ENCODE measurements at regions not wholly inside any gene's neighbourhood (a gene's known extent, or its start where the extent isn't known, plus 50 kb on each side); places are given as distances from the start of the nearest gene placed in this dataset.

- POLR2A ChIA-PET: no interaction called here
- CTCF ChIA-PET: no interaction called here
- no peaks in the 10 kb centered on the region for H3K4me1 ChIP-seq
- H3K4me3 Mint-ChIP-seq (ENCODE audit: unreplicated experiment): no peak overlapping the region
- H3K27me3 Mint-ChIP-seq (ENCODE audit: insufficient read depth, unreplicated experiment): no peaks in the 10 kb centered on the region
- no peak overlapping the region for H3K4me3 ChIP-seq (ENCODE audit: low read depth, low read length)
- TF ChIP-seq CTCF (IDR thresholded peaks at IDR 0.05; ENCODE audit: insufficient read depth in 1 of 2, low read depth in 1 of 2, low read length in 1 of 2, severe bottlenecking in 1 of 2, unreplicated experiment in 1 of 2): no peak
- intact Hi-C loops (cut with micrococcal nuclease; ENCODE audit: unreplicated experiment): no loop called here
- H3K27ac Mint-ChIP-seq (ENCODE audit: unreplicated experiment): no peak overlapping the region
- DNase-seq: no peak
- BruUV-seq (replicated peaks): no TSS peak
- H3K36me3 ChIP-seq (ENCODE audit: control insufficient read depth, insufficient read depth, low read length): no peaks in the 10 kb centered on the region
- no peaks in the 10 kb centered on the region for H3K36me3 Mint-ChIP-seq (ENCODE audit: insufficient read depth, unreplicated experiment)
- no peaks in the 10 kb centered on the region for H3K27me3 ChIP-seq (replicated peaks; ENCODE audit: control insufficient read depth, insufficient read depth, low read length)
- H3K4me1 Mint-ChIP-seq (ENCODE audit: low read depth, unreplicated experiment): no peaks in the 10 kb centered on the region
- H3K9me3 ChIP-seq: no peaks in the 10 kb centered on the region
- peaks cover 11% of the 10 kb centered on the region for H3K9me3 Mint-ChIP-seq (ENCODE audit: unreplicated experiment)
Measured at GRCh38 chr12:25806271-25806670, 152.2 kb upstream of the RASSF8 start.

- H3K9me3 ChIP-seq: no peaks in the 10 kb centered on the region
- no peak overlapping the region for H3K4me3 ChIP-seq (ENCODE audit: low read depth, low read length)
- ChIA-PET POLR2A (no interaction called here), CTCF (no interaction called here)
- Mint-ChIP-seq H3K36me3 (ENCODE audit: insufficient read depth, unreplicated experiment) (no peaks in the 10 kb centered on the region), H3K4me1 (ENCODE audit: low read depth, unreplicated experiment) (no peaks in the 10 kb centered on the region), H3K27ac (ENCODE audit: unreplicated experiment) (no peak overlapping the region), H3K4me3 (ENCODE audit: unreplicated experiment) (no peak overlapping the region), H3K27me3 (ENCODE audit: insufficient read depth, unreplicated experiment) (no peaks in the 10 kb centered on the region), H3K9me3 (ENCODE audit: unreplicated experiment) (peaks cover 11% of the 10 kb centered on the region)
- TF ChIP-seq CTCF (IDR thresholded peaks at IDR 0.05; ENCODE audit: insufficient read depth in 1 of 2, low read depth in 1 of 2, low read length in 1 of 2, severe bottlenecking in 1 of 2, unreplicated experiment in 1 of 2): no peak
- intact Hi-C loops (cut with micrococcal nuclease; ENCODE audit: unreplicated experiment): no loop called here
- BruUV-seq (replicated peaks): no TSS peak
- no peak for DNase-seq
- H3K36me3 ChIP-seq (ENCODE audit: control insufficient read depth, insufficient read depth, low read length): no peaks in the 10 kb centered on the region
- no peaks in the 10 kb centered on the region for H3K4me1 ChIP-seq
- H3K27me3 ChIP-seq (replicated peaks; ENCODE audit: control insufficient read depth, insufficient read depth, low read length): no peaks in the 10 kb centered on the region
Measured at GRCh38 chr12:25808604-25809003, 149.9 kb upstream of the RASSF8 start.

- H3K27me3 Mint-ChIP-seq (ENCODE audit: insufficient read depth, unreplicated experiment): no peaks in the 10 kb centered on the region
- no peaks in the 10 kb centered on the region for H3K9me3 ChIP-seq
- H3K4me3 Mint-ChIP-seq (ENCODE audit: unreplicated experiment): no peak overlapping the region
- H3K4me3 ChIP-seq (ENCODE audit: low read depth, low read length): no peak overlapping the region
- H3K27me3 ChIP-seq (replicated peaks; ENCODE audit: control insufficient read depth, insufficient read depth, low read length): no peaks in the 10 kb centered on the region
- H3K4me1 Mint-ChIP-seq (ENCODE audit: low read depth, unreplicated experiment): no peaks in the 10 kb centered on the region
- TF ChIP-seq CTCF (IDR thresholded peaks at IDR 0.05; ENCODE audit: insufficient read depth in 1 of 2, low read depth in 1 of 2, low read length in 1 of 2, severe bottlenecking in 1 of 2, unreplicated experiment in 1 of 2): no peak
- no TSS peak for BruUV-seq (replicated peaks)
- ChIA-PET CTCF (no interaction called here), POLR2A (no interaction called here)
- no peak for DNase-seq
- no peaks in the 10 kb centered on the region for H3K36me3 Mint-ChIP-seq (ENCODE audit: insufficient read depth, unreplicated experiment)
- H3K4me1 ChIP-seq: no peaks in the 10 kb centered on the region
- no peaks in the 10 kb centered on the region for H3K36me3 ChIP-seq (ENCODE audit: control insufficient read depth, insufficient read depth, low read length)
- H3K27ac Mint-ChIP-seq (ENCODE audit: unreplicated experiment): no peak overlapping the region
- peaks cover 11% of the 10 kb centered on the region for H3K9me3 Mint-ChIP-seq (ENCODE audit: unreplicated experiment)
- intact Hi-C loops (cut with micrococcal nuclease; ENCODE audit: unreplicated experiment): no loop called here
Measured at GRCh38 chr12:25810683-25811082, 147.8 kb upstream of the RASSF8 start.
